ENCODE measurements at regions not wholly inside any gene's neighbourhood (a gene's known extent, or its start where the extent isn't known, plus 50 kb on each side); places are given as distances from the start of the nearest gene placed in this dataset.
"Not testable (repeated sequence)": the region's sequence is repeated elsewhere in the genome, so short reads cannot be mapped to it uniquely, and the experiment has no call there.

- no peak for DNase-seq
These were observed 678.1 kb upstream of the SEMA6D start for GRCh38 chr15:47039225-47039624.

GRCh38 chr15:47041301-47041700 is 676.0 kb upstream of the SEMA6D start:
- no peak for DNase-seq

DNA sequence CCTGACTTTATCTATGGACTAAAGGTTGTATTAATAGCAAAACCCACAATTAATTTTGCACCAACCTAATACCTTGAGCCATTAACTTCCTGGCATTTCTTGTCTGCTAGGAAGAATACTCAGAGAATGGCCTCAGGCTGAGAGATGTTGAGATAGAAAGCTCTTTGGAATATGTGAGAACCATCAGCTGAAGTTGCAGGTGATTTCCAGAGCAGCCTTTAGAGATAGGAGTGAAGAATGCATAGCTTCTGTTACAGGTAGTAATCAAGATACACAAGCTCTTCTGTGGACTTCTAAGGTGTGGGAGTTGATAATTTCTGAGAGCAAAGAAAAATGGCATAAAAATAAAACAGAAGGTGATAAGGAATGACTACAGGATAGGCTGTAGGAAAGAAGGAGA is 669.3 kb upstream of the SEMA6D start:
- not testable (repeated sequence) for DNase-seq

DNA sequence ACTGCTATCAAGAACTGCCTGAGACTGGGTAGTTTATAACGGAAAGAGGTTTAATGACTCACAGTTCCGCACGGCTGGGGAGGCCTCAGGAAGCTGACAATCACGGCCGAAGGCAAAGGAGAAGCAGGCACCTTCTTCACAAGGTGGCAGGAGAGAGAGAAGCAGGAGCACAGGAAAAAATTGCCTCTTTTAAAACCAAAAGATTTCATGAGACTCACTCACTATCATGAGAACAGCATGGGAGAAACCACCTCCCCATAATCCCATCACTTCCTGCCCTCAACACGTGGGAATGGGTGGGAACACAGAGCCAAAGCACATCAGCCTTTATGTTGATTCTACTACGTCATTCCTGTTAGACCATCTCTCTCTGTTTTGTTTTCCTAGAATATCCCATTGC is 650.9 kb upstream of the SEMA6D start:
- DNase-seq, result no peak

- not testable (repeated sequence) for DNase-seq
These were observed 639.5 kb upstream of the SEMA6D start for GRCh38 chr15:47077846-47078245.

- no peak for DNase-seq
These were observed 621.5 kb upstream of the SEMA6D start for GRCh38 chr15:47095833-47096232.

DNA sequence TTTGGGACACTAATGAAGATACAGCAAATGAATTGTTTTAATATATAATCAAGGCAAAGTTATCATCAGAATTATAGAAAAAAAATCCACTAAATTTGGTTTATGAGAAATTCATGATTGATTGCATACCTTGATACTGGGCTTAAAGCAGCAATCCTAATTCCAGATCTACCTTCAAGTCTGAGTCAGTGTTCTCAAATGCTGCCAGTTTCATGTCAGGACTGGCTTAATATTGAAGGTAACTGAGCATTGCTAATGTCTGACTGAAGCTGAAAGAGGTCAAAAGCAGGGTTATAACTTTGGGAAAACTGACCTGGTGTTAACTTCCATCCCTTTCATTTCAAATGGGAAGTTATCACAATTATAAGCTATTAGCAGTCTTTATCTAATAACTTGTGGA is 618.8 kb upstream of the SEMA6D start:
- DNase-seq, result not testable (repeated sequence)

- not testable (repeated sequence) for DNase-seq
These were observed 617.5 kb upstream of the SEMA6D start for GRCh38 chr15:47099801-47100200.

- not testable (repeated sequence) for DNase-seq
These were observed 608.5 kb upstream of the SEMA6D start for GRCh38 chr15:47108800-47109199.

- DNase-seq, result no peak
These were observed 600.6 kb upstream of the SEMA6D start for GRCh38 chr15:47116698-47117097.

GRCh38 chr15:47119349-47119748 is 598.0 kb upstream of the SEMA6D start:
- no peak for DNase-seq

- no peak for DNase-seq
These were observed 592.7 kb upstream of the SEMA6D start for GRCh38 chr15:47124430-47125102.

- no peak for DNase-seq
These were observed 588.3 kb upstream of the SEMA6D start for GRCh38 chr15:47129033-47129432.

- not testable (repeated sequence) for DNase-seq
These were observed 585.9 kb upstream of the SEMA6D start for GRCh38 chr15:47131450-47131849.

GRCh38 chr15:47135267-47135666 is 582.0 kb upstream of the SEMA6D start:
- no peak for DNase-seq

- DNase-seq, result no peak
These were observed 581.1 kb upstream of the SEMA6D start for GRCh38 chr15:47136236-47136635.

DNA sequence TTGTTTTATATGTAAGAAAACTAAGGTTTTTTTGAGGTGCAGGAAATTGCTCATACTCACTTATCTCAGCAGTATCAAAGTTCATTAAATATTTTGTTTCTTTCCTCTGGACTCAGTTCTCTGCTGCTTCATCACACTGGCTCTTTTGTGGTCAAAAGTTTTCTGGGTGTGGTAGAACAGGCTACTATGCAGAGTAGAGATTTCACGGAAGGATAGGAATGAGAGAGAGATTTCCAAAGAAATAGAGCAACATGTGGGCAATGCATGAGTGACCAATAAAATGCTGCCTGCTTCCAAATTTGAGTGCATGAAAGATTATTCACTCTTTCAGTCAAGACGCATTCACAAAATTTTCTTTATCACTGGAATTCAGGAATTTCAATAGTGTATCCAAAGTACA is 577.3 kb upstream of the SEMA6D start:
- DNase-seq, result no peak

GRCh38 chr15:47157827-47158226 is 559.5 kb upstream of the SEMA6D start:
- no peak for DNase-seq

DNA sequence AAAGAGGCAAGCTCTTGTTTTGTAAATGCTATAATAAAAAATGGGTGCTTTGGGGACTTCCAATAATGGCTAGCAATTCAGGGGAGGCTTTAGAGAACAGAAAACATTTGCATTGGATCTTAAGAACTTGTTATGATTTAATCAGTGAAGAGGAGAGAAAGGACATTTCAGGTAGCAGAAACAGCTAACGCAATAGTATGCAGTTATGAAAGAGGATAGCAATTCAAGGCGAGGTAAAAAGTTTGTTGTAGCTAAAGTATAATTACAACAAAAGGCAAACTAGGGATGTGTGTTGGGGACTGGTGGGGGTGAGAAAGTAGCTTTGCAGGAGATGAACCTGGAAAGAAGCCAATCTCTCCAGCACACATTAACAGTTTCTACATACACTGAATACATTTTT is 558.7 kb upstream of the SEMA6D start:
- no peak for DNase-seq

- no peak for DNase-seq
These were observed 540.1 kb upstream of the SEMA6D start for GRCh38 chr15:47177177-47177576.

DNA sequence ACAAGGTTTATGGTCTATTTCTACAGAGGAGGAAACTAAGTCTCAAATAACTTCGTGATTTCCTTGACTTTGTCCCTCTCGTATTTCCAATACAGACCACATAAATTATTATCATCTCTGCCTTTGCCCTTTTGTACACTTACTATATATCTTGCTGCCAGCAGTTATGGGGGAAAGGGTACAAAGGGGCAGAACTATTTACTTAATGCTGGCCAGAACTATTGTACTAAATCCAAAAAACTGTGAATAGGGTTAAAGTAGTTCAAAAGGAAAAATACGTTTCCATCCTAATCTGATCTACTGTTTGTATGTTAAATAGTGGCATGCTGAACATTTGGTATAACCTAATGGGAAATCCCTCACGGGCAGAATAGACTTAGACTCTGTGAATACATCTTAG is 537.3 kb upstream of the SEMA6D start:
- no peak for DNase-seq

GRCh38 chr15:47182818-47183217 is 534.5 kb upstream of the SEMA6D start:
- DNase-seq, result no peak

DNA sequence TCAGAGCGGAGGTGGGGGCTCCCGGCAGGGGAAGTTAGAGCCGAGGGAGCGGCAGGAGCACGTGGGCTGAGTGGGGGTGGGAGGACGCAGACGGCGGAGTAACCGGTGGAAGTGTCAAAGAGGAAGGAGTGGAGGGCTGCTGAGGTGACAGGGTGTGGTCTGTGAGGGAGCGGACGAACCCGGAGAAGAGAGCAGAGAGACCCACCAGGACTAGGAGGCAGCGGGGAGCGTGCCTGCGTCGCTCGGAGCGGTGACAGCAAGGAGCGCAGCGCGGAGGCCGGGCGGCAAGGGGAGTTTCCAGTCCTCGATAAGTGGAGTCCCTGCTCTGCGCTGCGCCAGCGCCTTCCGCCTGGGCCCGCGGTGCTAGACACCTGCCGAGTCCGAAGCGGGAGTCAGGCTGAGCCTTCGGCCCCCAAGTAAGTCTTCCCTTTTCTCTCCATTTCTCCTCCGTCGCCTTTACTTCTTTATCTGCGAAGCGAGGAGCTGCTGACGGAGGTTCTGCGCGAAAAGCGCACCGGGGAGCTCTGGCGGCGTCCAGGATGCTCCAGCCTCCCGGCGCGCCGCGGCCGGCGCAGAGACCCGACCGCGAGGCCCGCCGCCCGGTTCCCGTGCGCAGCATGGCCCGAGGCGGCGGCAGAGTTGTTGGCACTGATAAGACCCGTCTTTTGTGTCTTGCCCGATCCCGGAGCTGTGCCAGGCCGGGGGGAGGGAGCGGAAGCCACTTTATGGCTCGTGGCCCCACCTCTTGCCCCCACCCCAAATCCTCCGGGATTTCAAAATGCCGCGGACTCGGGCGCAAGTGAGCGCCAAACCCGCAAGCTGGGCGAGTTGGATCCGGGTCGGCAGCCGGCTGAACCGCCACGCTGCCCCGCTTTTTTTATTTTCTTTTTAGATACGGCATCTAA is 533.0 kb upstream of the SEMA6D start:
- DNase-seq, result peak in 1 of 2 donors; percentile 24
